ENCODE measurements at regions not wholly inside any gene's neighbourhood (a gene's known extent, or its start where the extent isn't known, plus 50 kb on each side); places are given as distances from the start of the nearest gene placed in this dataset.

- H3K36me3 Mint-ChIP-seq (ENCODE audit: low read depth) = no peaks in the 10 kb centered on the region
- H3K27ac Mint-ChIP-seq = no peak overlapping the region
These were observed 281.0 kb downstream of the CDC5L start for GRCh38 chr6:44668391-44668930.

GRCh38 chr6:44668976-44669934 lies 281.7 kb downstream of the CDC5L start:
- Mint-ChIP-seq H3K4me1 (ENCODE audit: low read depth) (no peaks in the 10 kb centered on the region), H3K36me3 (ENCODE audit: low read depth) (no peaks in the 10 kb centered on the region), H3K9me3 (no peaks in the 10 kb centered on the region), H3K4me3 (no peak overlapping the region), H3K27ac (no peak overlapping the region), H3K27me3 (ENCODE audit: insufficient read depth) (peaks cover 7% of the 10 kb centered on the region)
- DNase-seq (ENCODE audit: low spot score) = no peak
- intact Hi-C loops (cut with micrococcal nuclease) = no loop called here

More at GRCh38 chr6:44668391-44668930, 281.0 kb downstream of the CDC5L start:
- DNase-seq (ENCODE audit: low spot score) = no peak
- intact Hi-C loops (cut with micrococcal nuclease) = no loop called here
- Mint-ChIP-seq H3K27me3 (ENCODE audit: insufficient read depth) (peaks cover 2% of the 10 kb centered on the region), H3K4me1 (ENCODE audit: low read depth) (no peaks in the 10 kb centered on the region), H3K9me3 (no peaks in the 10 kb centered on the region), H3K4me3 (no peak overlapping the region)

GRCh38 chr6:44670146-44670545 lies 282.6 kb downstream of the CDC5L start:
- Mint-ChIP-seq H3K9me3 (no peaks in the 10 kb centered on the region), H3K4me1 (ENCODE audit: low read depth) (no peaks in the 10 kb centered on the region), H3K27me3 (ENCODE audit: insufficient read depth) (peaks cover 9% of the 10 kb centered on the region), H3K4me3 (no peak overlapping the region), H3K36me3 (ENCODE audit: low read depth) (no peaks in the 10 kb centered on the region), H3K27ac (no peak overlapping the region)
- intact Hi-C loops (cut with micrococcal nuclease) = loop anchor here (10.0 kb wide), 1 partner anchor 1965 kb away; no protein-coding TSS in a partner anchor
- DNase-seq (ENCODE audit: low spot score) = no peak

- intact Hi-C loops (cut with micrococcal nuclease) = loop anchor here (10.0 kb wide), 1 partner anchor 1963 kb away; no protein-coding TSS in a partner anchor
- no peaks in the 10 kb centered on the region for H3K9me3 Mint-ChIP-seq
- peaks cover 9% of the 10 kb centered on the region for H3K27me3 Mint-ChIP-seq (ENCODE audit: insufficient read depth)
- H3K27ac Mint-ChIP-seq = no peak overlapping the region
- no peaks in the 10 kb centered on the region for H3K4me1 Mint-ChIP-seq (ENCODE audit: low read depth)
- DNase-seq (ENCODE audit: low spot score) = no peak
- no peak overlapping the region for H3K4me3 Mint-ChIP-seq
- H3K36me3 Mint-ChIP-seq (ENCODE audit: low read depth) = no peaks in the 10 kb centered on the region
These were observed 283.8 kb downstream of the CDC5L start for GRCh38 chr6:44671333-44671732.

- no peaks in the 10 kb centered on the region for H3K9me3 Mint-ChIP-seq
- peaks cover 9% of the 10 kb centered on the region for H3K27me3 Mint-ChIP-seq (ENCODE audit: insufficient read depth)
- intact Hi-C loops (cut with micrococcal nuclease) = loop anchor here (10.0 kb wide), 1 partner anchor 1963 kb away; no protein-coding TSS in a partner anchor
- no peaks in the 10 kb centered on the region for H3K36me3 Mint-ChIP-seq (ENCODE audit: low read depth)
- DNase-seq (ENCODE audit: low spot score) = no peak
- H3K4me3 Mint-ChIP-seq = no peak overlapping the region
- no peak overlapping the region for H3K27ac Mint-ChIP-seq
- H3K4me1 Mint-ChIP-seq (ENCODE audit: low read depth) = no peaks in the 10 kb centered on the region
These were observed 284.6 kb downstream of the CDC5L start for GRCh38 chr6:44672086-44672485.

- peaks cover 9% of the 10 kb centered on the region for H3K27me3 Mint-ChIP-seq (ENCODE audit: insufficient read depth)
- H3K27ac Mint-ChIP-seq = no peak overlapping the region
- no peaks in the 10 kb centered on the region for H3K9me3 Mint-ChIP-seq
- no peak for DNase-seq (ENCODE audit: low spot score)
- no peaks in the 10 kb centered on the region for H3K4me1 Mint-ChIP-seq (ENCODE audit: low read depth)
- intact Hi-C loops (cut with micrococcal nuclease) = loop anchor here (10.0 kb wide), 1 partner anchor 1962 kb away; no protein-coding TSS in a partner anchor
- H3K36me3 Mint-ChIP-seq (ENCODE audit: low read depth) = no peaks in the 10 kb centered on the region
- no peak overlapping the region for H3K4me3 Mint-ChIP-seq
These were observed 285.3 kb downstream of the CDC5L start for GRCh38 chr6:44672841-44673240.

- no peaks in the 10 kb centered on the region for H3K9me3 Mint-ChIP-seq
- no peak overlapping the region for H3K4me3 Mint-ChIP-seq
- intact Hi-C loops (cut with micrococcal nuclease) = loop anchor here (10.0 kb wide), 1 partner anchor 1960 kb away; no protein-coding TSS in a partner anchor
- DNase-seq (ENCODE audit: low spot score) = no peak
- no peaks in the 10 kb centered on the region for H3K36me3 Mint-ChIP-seq (ENCODE audit: low read depth)
- no peaks in the 10 kb centered on the region for H3K4me1 Mint-ChIP-seq (ENCODE audit: low read depth)
- H3K27ac Mint-ChIP-seq = no peak overlapping the region
- H3K27me3 Mint-ChIP-seq (ENCODE audit: insufficient read depth) = peaks cover 9% of the 10 kb centered on the region
These were observed 287.0 kb downstream of the CDC5L start for GRCh38 chr6:44674226-44675155.

- no peak overlapping the region for H3K4me3 Mint-ChIP-seq
These were observed 287.9 kb downstream of the CDC5L start for GRCh38 chr6:44675449-44675848.

GRCh38 chr6:44676246-44676790 lies 288.8 kb downstream of the CDC5L start:
- Mint-ChIP-seq H3K4me1 (ENCODE audit: low read depth) (peaks cover 5% of the 10 kb centered on the region), H3K27ac (no peak overlapping the region), H3K36me3 (ENCODE audit: low read depth) (no peaks in the 10 kb centered on the region), H3K27me3 (ENCODE audit: insufficient read depth) (peaks cover 9% of the 10 kb centered on the region), H3K4me3 (no peak overlapping the region), H3K9me3 (no peaks in the 10 kb centered on the region)
- no peak for DNase-seq (ENCODE audit: low spot score)
- intact Hi-C loops (cut with micrococcal nuclease) = loop anchor here (10.0 kb wide), 1 partner anchor 1958 kb away; no protein-coding TSS in a partner anchor

More at GRCh38 chr6:44675449-44675848, 287.9 kb downstream of the CDC5L start:
- Mint-ChIP-seq H3K27ac (no peak overlapping the region), H3K27me3 (ENCODE audit: insufficient read depth) (peaks cover 9% of the 10 kb centered on the region), H3K4me1 (ENCODE audit: low read depth) (peaks cover 5% of the 10 kb centered on the region), H3K36me3 (ENCODE audit: low read depth) (no peaks in the 10 kb centered on the region), H3K9me3 (no peaks in the 10 kb centered on the region)
- intact Hi-C loops (cut with micrococcal nuclease) = loop anchor here (10.0 kb wide), 1 partner anchor 1959 kb away; no protein-coding TSS in a partner anchor
- DNase-seq (ENCODE audit: low spot score) = no peak

GRCh38 chr6:44676826-44677433 lies 289.4 kb downstream of the CDC5L start:
- intact Hi-C loops (cut with micrococcal nuclease) = loop anchor here (10.0 kb wide), 1 partner anchor 1958 kb away; no protein-coding TSS in a partner anchor
- H3K4me1 Mint-ChIP-seq (ENCODE audit: low read depth) = peaks cover 5% of the 10 kb centered on the region
- H3K36me3 Mint-ChIP-seq (ENCODE audit: low read depth) = no peaks in the 10 kb centered on the region
- H3K27me3 Mint-ChIP-seq (ENCODE audit: insufficient read depth) = peaks cover 9% of the 10 kb centered on the region
- H3K4me3 Mint-ChIP-seq = no peak overlapping the region
- no peak overlapping the region for H3K27ac Mint-ChIP-seq
- no peak for DNase-seq (ENCODE audit: low spot score)
- no peaks in the 10 kb centered on the region for H3K9me3 Mint-ChIP-seq

- intact Hi-C loops (cut with micrococcal nuclease) = loop anchor here (10.0 kb wide), 1 partner anchor 1956 kb away; no protein-coding TSS in a partner anchor
- Mint-ChIP-seq H3K9me3 (no peaks in the 10 kb centered on the region), H3K4me1 (ENCODE audit: low read depth) (peaks cover 5% of the 10 kb centered on the region), H3K36me3 (ENCODE audit: low read depth) (no peaks in the 10 kb centered on the region), H3K27me3 (ENCODE audit: insufficient read depth) (peaks cover 9% of the 10 kb centered on the region), H3K4me3 (no peak overlapping the region), H3K27ac (no peak overlapping the region)
- no peak for DNase-seq (ENCODE audit: low spot score)
These were observed 290.9 kb downstream of the CDC5L start for GRCh38 chr6:44678252-44678935.
